Cardiac muscle cell (in vitro differentiated cells and primary cell): ENCODE measurements at regions not wholly inside any gene's neighbourhood (a gene's known extent, or its start where the extent isn't known, plus 50 kb on each side); places are given as distances from the start of the nearest gene placed in this dataset.

Source experiments
- DNase-seq, 2 donors: peaks; one replicate each; pipeline versions ENCODE4 v3.0.0 to v3.0.0-alpha.2; 2010 to 2017; ENCODE audit warnings: low read depth in 1 of 2, low spot score in 1 of 2
- H3K27ac ChIP-seq: fragments of 200-600 bp; sonication (generic); 2 replicates; pipeline ENCODE4 v1.5.1; 2016
- H3K27me3 ChIP-seq: fragments of 200-600 bp; sonication (generic); 2 replicates; pipeline ENCODE4 v1.6.0; 2016; ENCODE audit warnings: control low read depth
- H3K36me3 ChIP-seq: fragments of 200-600 bp; sonication (generic); 2 replicates; pipeline ENCODE4 v1.5.1; 2016; ENCODE audit warnings: control low read depth
- H3K4me1 ChIP-seq: fragments of 200-600 bp; sonication (generic); 2 replicates; pipeline ENCODE4 v1.8.1; 2017; ENCODE audit warnings: low read depth, mild to moderate bottlenecking, mixed run types
- H3K4me3 ChIP-seq: fragments of 200-600 bp; sonication (generic); 2 replicates; pipeline ENCODE4 v1.5.1; 2016; ENCODE audit warnings: mild to moderate bottlenecking
- H3K9me3 ChIP-seq: fragments of 200-600 bp; sonication (generic); 2 replicates; pipeline ENCODE4 v1.5.1; 2017; ENCODE audit warnings: low read depth, mild to moderate bottlenecking, control low read depth
- TF ChIP-seq, protein P1 (sequence below): IDR thresholded peaks from 2 replicates; pipeline ENCODE4 v1.5.1; 2012; ENCODE audit warnings: low read depth, mild to moderate bottlenecking, low read length

DNA sequence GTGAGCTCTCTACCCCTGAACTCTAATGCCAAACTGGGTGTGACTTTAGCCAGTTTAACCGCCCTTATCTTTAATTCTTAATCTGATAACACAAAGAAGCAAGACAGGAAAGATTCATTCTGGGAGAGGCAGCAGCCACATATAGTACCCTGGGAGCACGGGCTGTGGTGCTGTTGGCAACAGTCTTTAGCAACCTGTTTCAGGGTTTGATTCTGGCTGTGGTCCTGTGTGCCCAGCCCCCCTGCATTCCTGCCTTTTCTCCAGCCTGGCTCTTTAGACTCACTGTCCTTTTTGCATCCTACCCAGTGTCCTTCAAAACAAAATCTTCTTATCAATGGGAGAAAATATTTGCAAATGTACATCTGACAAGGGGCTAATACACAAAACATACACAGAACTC lies 275.2 kb downstream of the GXYLT1 start:
- TF ChIP-seq, protein P1, sequence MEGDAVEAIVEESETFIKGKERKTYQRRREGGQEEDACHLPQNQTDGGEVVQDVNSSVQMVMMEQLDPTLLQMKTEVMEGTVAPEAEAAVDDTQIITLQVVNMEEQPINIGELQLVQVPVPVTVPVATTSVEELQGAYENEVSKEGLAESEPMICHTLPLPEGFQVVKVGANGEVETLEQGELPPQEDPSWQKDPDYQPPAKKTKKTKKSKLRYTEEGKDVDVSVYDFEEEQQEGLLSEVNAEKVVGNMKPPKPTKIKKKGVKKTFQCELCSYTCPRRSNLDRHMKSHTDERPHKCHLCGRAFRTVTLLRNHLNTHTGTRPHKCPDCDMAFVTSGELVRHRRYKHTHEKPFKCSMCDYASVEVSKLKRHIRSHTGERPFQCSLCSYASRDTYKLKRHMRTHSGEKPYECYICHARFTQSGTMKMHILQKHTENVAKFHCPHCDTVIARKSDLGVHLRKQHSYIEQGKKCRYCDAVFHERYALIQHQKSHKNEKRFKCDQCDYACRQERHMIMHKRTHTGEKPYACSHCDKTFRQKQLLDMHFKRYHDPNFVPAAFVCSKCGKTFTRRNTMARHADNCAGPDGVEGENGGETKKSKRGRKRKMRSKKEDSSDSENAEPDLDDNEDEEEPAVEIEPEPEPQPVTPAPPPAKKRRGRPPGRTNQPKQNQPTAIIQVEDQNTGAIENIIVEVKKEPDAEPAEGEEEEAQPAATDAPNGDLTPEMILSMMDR = no peak
- no peaks in the 10 kb centered on the region for H3K9me3 ChIP-seq
- H3K27ac ChIP-seq = no peak overlapping the region
- no peak overlapping the region for H3K4me3 ChIP-seq
- no peak for DNase-seq
- no peaks in the 10 kb centered on the region for H3K27me3 ChIP-seq
- H3K4me1 ChIP-seq = no peaks in the 10 kb centered on the region
- H3K36me3 ChIP-seq = no peaks in the 10 kb centered on the region

DNA sequence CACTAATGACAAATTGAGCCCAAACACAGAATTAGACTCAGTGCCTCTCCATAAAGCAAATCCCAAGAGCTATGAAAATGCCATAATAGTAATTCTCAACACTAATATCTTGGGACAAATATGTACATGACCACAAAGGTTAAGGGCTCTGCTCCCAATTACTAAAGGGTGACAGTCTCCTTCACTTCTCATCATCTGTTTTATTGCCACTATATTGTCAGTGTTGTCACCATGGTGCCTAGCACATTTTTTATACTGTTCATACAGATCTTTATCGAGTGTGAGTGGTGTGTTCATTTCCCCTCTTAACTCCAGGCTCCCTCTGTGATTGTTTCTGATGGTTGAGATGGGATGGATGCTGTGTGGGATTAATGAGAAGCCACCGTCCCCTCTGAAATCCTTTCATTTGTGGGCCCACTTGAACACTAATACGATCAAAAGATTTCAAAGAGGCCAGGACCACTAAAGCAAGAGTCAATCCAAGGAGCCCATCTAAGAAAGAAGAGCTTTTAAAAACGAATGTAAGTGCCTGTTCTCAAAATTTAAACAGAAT lies 277.7 kb downstream of the GXYLT1 start:
- no peak for DNase-seq
- no peaks in the 10 kb centered on the region for H3K9me3 ChIP-seq
- TF ChIP-seq, protein P1 = no peak
- no peaks in the 10 kb centered on the region for H3K36me3 ChIP-seq
- no peaks in the 10 kb centered on the region for H3K27me3 ChIP-seq
- no peak overlapping the region for H3K4me3 ChIP-seq
- H3K27ac ChIP-seq = no peak overlapping the region
- peaks cover 6% of the 10 kb centered on the region for H3K4me1 ChIP-seq

DNA sequence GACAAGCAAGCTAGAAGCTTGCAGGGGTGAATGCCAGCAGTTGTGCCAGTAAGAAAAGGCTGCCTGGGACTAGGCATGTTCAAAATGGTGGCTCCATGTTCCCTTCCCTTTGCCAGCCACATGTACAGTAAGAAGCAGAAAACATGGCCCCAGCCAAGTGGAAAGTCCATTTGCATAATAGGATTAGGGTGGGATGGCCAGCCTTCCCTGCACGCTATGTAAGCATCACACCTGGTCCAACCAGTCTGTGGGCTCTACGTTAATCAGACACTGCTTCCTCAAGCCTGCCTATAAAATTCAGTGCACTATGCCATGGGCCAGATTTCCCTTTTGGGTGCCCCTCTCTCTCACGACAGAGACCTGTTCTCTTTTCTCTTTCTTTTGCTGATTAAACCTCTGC lies 288.4 kb downstream of the GXYLT1 start:
- no peaks in the 10 kb centered on the region for H3K4me1 ChIP-seq
- no peaks in the 10 kb centered on the region for H3K9me3 ChIP-seq
- H3K4me3 ChIP-seq = no peak overlapping the region
- TF ChIP-seq, protein P1 = no peak
- no peak overlapping the region for H3K27ac ChIP-seq
- no peaks in the 10 kb centered on the region for H3K36me3 ChIP-seq
- H3K27me3 ChIP-seq = no peaks in the 10 kb centered on the region
- DNase-seq = no peak

DNA sequence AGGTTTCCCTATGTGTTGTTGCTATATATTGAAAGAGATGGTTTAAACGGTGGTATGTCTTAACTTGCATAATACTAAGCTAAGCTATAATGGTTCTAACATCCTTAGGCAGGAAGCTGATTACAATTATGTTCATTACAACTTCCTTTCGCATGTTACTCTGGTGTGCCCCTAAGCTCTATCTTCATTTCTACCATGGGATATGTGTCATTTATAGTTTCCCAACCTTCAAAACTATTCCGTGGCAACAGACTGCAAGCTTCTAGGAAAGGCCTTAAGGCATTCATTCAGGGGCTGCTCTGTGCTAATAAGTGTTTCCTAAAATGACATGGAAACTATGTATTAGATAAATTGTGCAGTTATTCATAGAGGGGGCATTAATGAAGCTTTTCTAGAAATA lies 294.6 kb downstream of the GXYLT1 start:
- H3K36me3 ChIP-seq = no peaks in the 10 kb centered on the region
- DNase-seq = no peak
- TF ChIP-seq, protein P1 = no peak
- no peak overlapping the region for H3K4me3 ChIP-seq
- no peaks in the 10 kb centered on the region for H3K9me3 ChIP-seq
- H3K27ac ChIP-seq = no peak overlapping the region
- H3K4me1 ChIP-seq = no peaks in the 10 kb centered on the region
- H3K27me3 ChIP-seq = no peaks in the 10 kb centered on the region

DNA sequence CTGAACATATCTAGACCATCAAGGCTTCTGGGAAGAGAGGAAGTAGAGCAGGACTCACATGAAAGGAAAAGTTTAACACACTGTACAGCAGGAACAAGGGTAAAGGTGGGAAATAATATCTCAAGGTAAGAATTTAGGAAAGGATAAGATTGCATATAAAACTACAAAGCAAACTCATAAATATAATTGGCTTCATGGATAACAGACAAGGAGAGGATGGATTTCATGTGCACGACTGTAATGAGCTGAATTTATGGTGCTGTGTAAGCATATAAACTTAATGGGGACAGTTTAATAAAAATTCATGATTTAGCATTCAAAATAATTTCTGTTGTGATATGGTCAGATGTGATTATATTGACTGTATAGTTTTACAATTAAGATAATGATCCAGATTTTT lies 298.0 kb downstream of the GXYLT1 start:
- TF ChIP-seq, protein P1 = no peak
- H3K9me3 ChIP-seq = no peaks in the 10 kb centered on the region

DNA sequence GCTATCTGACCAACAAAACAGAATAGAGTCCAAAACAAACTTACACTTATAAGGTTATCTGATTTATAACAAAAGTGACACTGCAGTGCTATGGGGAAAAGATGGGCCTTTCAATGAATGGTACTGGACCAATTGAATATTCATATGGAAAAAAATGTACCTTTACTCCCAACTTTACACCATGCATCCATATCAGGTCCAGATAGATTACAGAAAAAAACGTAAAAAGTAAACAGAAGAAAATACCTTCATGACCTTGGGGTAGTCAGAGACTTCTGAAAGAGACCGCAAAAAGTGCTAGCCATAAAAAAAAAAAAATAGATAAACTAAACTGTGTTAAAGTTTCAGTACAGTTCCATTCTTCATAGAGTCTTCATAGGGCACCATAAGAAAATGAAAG lies 308.3 kb downstream of the GXYLT1 start:
- TF ChIP-seq, protein P1 = no peak
- no peak overlapping the region for H3K4me3 ChIP-seq

More for the DNA sequence above, 298.0 kb downstream of the GXYLT1 start:
- no peak overlapping the region for H3K4me3 ChIP-seq
- no peaks in the 10 kb centered on the region for H3K27me3 ChIP-seq
- H3K4me1 ChIP-seq = no peaks in the 10 kb centered on the region
- H3K27ac ChIP-seq = no peak overlapping the region
- H3K36me3 ChIP-seq = no peaks in the 10 kb centered on the region
- no peak for DNase-seq

More for the DNA sequence above, 308.3 kb downstream of the GXYLT1 start:
- Histone ChIP-seq H3K27ac (no peak overlapping the region), H3K4me1 (no peaks in the 10 kb centered on the region), H3K36me3 (no peaks in the 10 kb centered on the region), H3K27me3 (no peaks in the 10 kb centered on the region), H3K9me3 (no peaks in the 10 kb centered on the region)
- no peak for DNase-seq
